ENCODE measurements at regions not wholly inside any gene's neighbourhood (a gene's known extent, or its start where the extent isn't known, plus 50 kb on each side); places are given as distances from the start of the nearest gene placed in this dataset.
"Not testable (repeated sequence)": the region's sequence is repeated elsewhere in the genome, so short reads cannot be mapped to it uniquely, and the experiment has no call there.

DNA sequence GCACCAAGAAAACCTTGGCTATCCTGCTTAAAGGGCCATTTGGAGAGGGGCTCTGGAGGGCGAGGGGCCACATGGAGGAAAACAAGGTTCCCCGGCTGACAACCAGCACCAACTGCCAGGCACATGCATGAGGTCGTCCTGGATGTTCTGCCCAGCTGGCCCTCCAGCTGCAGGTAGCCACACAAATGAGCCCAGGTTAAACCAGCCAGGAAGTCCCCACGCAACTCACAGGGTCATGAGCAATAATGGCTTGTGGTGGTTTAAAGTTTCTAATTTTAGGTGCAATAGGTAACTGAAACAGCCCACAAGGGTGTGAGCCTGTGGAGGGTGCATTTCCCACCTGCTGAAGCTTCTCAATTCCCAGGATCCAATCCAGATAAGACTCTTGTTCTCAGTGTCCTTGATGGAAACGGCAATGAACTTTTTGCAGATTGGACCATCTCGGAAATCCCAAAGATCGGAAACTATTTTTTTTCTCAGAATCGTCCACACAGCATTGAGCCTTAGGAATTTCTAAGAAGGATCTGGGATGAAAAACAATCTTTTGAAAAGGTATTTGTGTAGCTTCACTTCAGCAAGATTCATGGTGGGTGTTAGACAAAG is 123.2 kb downstream of the UNC93B1 start:
- TF ChIP-seq, protein P1, sequence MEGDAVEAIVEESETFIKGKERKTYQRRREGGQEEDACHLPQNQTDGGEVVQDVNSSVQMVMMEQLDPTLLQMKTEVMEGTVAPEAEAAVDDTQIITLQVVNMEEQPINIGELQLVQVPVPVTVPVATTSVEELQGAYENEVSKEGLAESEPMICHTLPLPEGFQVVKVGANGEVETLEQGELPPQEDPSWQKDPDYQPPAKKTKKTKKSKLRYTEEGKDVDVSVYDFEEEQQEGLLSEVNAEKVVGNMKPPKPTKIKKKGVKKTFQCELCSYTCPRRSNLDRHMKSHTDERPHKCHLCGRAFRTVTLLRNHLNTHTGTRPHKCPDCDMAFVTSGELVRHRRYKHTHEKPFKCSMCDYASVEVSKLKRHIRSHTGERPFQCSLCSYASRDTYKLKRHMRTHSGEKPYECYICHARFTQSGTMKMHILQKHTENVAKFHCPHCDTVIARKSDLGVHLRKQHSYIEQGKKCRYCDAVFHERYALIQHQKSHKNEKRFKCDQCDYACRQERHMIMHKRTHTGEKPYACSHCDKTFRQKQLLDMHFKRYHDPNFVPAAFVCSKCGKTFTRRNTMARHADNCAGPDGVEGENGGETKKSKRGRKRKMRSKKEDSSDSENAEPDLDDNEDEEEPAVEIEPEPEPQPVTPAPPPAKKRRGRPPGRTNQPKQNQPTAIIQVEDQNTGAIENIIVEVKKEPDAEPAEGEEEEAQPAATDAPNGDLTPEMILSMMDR (IDR thresholded peaks at IDR 0.05) = not testable (repeated sequence)
- TF ChIP-seq POLR2A (IDR thresholded peaks at IDR 0.05) = not testable (repeated sequence)

Data from esophagus squamous epithelium (tissue), 4 donors.